Neuronal stem cell (in vitro differentiated cells): ENCODE measurements at regions not wholly inside any gene's neighbourhood (a gene's known extent, or its start where the extent isn't known, plus 50 kb on each side); places are given as distances from the start of the nearest gene placed in this dataset.
A peak's percentile ranks its signal among the peaks of the same experiment; 100 is the strongest.
"Not testable (repeated sequence)": the region's sequence is repeated elsewhere in the genome, so short reads cannot be mapped to it uniquely, and the experiment has no call there.

Experiments
- DNase-seq: peaks from one replicate; pipeline ENCODE4 v3.0.0-alpha.2; 2013; ENCODE audit warnings: low spot score
- H2AFZ ChIP-seq: one replicate; pipeline ENCODE4 v1.6.1; 2013; ENCODE audit warnings: mild to moderate bottlenecking, low read length, inconsistent platforms
- H2AK5ac ChIP-seq: 2 replicates; pipeline ENCODE4 v1.6.1; 2013; ENCODE audit warnings: low read depth, mild to moderate bottlenecking, inconsistent platforms, low read length, moderate library complexity, mixed read lengths
- H2BK120ac ChIP-seq: 2 replicates; pipeline ENCODE4 v1.6.1; 2013; ENCODE audit warnings: low read depth, mild to moderate bottlenecking, inconsistent platforms, low read length, moderate library complexity, mixed read lengths
- H2BK12ac ChIP-seq: one replicate; pipeline ENCODE4 v1.6.1; 2013; ENCODE audit warnings: low read length, inconsistent platforms
- H2BK15ac ChIP-seq: 2 replicates; pipeline ENCODE4 v1.6.1; 2013; ENCODE audit warnings: mild to moderate bottlenecking, low read length, inconsistent platforms, mixed read lengths
- H2BK5ac ChIP-seq: one replicate; pipeline ENCODE4 v1.6.1; 2013; ENCODE audit warnings: inconsistent platforms, mild to moderate bottlenecking, low read length, moderate library complexity
- H3K14ac ChIP-seq: one replicate; pipeline ENCODE4 v1.6.1; 2013; ENCODE audit warnings: low read length, inconsistent platforms
- H3K18ac ChIP-seq: 2 replicates; pipeline ENCODE4 v1.6.1; 2013; ENCODE audit warnings: low read length, inconsistent platforms
- H3K23ac ChIP-seq: 2 replicates; pipeline ENCODE4 v1.6.1; 2013; ENCODE audit warnings: low read depth, mild to moderate bottlenecking, mixed read lengths, low read length, inconsistent platforms; ENCODE audit not compliant: poor library complexity
- H3K27ac ChIP-seq: replicated peaks from 3 replicates; pipeline ENCODE4 v1.5.1; 2013; ENCODE audit warnings: low read length, inconsistent platforms
- H3K27me3 ChIP-seq, 3 experiments: 2 replicates each; pipeline ENCODE4 v1.6.1; 2013; ENCODE audit warnings: low read length in 3 of 3, mild to moderate bottlenecking in 2 of 3, inconsistent platforms in 1 of 3, low read depth in 1 of 3, mixed read lengths in 1 of 3, moderate library complexity in 1 of 3; ENCODE audit not compliant: control insufficient read depth in 3 of 3, insufficient read depth in 3 of 3
- H3K36me3 ChIP-seq, 2 donors: replicated peaks in 1 of 2; 2 replicates each; pipeline ENCODE4 v1.6.1; 2013; ENCODE audit warnings: low read length in 2 of 2; ENCODE audit not compliant: control insufficient read depth in 2 of 2, insufficient read depth in 2 of 2
- H3K4ac ChIP-seq: 2 replicates; pipeline ENCODE4 v1.6.1; 2013; ENCODE audit warnings: inconsistent platforms, mild to moderate bottlenecking, low read length, moderate library complexity
- H3K4me1 ChIP-seq, 2 donors: 1 replicate in 1 of 2; 2 replicates in 1 of 2; pipeline ENCODE4 v1.6.1; 2013; ENCODE audit warnings: low read length in 2 of 2, low read depth in 1 of 2; ENCODE audit not compliant: control insufficient read depth in 2 of 2, insufficient read depth in 1 of 2
- H3K4me2 ChIP-seq: one replicate; pipeline ENCODE4 v1.6.1; 2013; ENCODE audit warnings: mild to moderate bottlenecking, low read length, inconsistent platforms; ENCODE audit not compliant: insufficient read depth, poor library complexity, severe bottlenecking
- H3K4me3 ChIP-seq, 2 donors: 2 replicates each; pipeline ENCODE4 v1.5.1; 2013; ENCODE audit warnings: low read length in 2 of 2, mild to moderate bottlenecking in 2 of 2, inconsistent platforms in 1 of 2, moderate library complexity in 1 of 2
- H3K79me1 ChIP-seq: one replicate; pipeline ENCODE4 v1.6.1; 2013; ENCODE audit warnings: low read depth, mild to moderate bottlenecking, inconsistent platforms, low read length, moderate library complexity
- H3K9ac ChIP-seq: one replicate; pipeline ENCODE4 v1.6.1; 2013; ENCODE audit warnings: mild to moderate bottlenecking, low read depth, low read length, inconsistent platforms; ENCODE audit not compliant: poor library complexity
- H3K9me3 ChIP-seq, 2 donors: replicated peaks in 1 of 2; 2 replicates each; pipeline versions ENCODE3 to v1.6.1; 2013; ENCODE audit warnings: low read length in 2 of 2, mild to moderate bottlenecking in 2 of 2, inconsistent platforms in 1 of 2, low read depth in 1 of 2, mixed read lengths in 1 of 2, moderate library complexity in 1 of 2; ENCODE audit not compliant: control insufficient read depth in 2 of 2, insufficient read depth in 1 of 2
- H4K8ac ChIP-seq: one replicate; pipeline ENCODE4 v1.6.1; 2013; ENCODE audit warnings: low read depth, mild to moderate bottlenecking, inconsistent platforms, low read length, moderate library complexity
- H4K91ac ChIP-seq: one replicate; pipeline ENCODE4 v1.6.1; 2013; ENCODE audit warnings: low read length, low read depth, mild to moderate bottlenecking, inconsistent platforms; ENCODE audit not compliant: poor library complexity
- whole genome bisulfite sequencing, 2 donors: extraction: QIAGEN DNeasy Blood & Tissue Kit; methylation state at CpG; one replicate each; pipeline ENCODE4 v1.1.7; 2013; ENCODE audit warnings: missing lambda C conversion rate in 2 of 2, mixed read lengths in 1 of 2; ENCODE audit not compliant: insufficient read length in 2 of 2, insufficient replicate concordance in 1 of 2; ENCODE audit errors: extremely low coverage in 2 of 2; 5-methylcytosine and 5-hydroxymethylcytosine counted together

GRCh38 chr13:64704121-64704649 is 2526.0 kb downstream of the PCDH9 start:
- Histone ChIP-seq H3K27me3 (no peaks in the 10 kb centered on the region), H3K27ac (no peak overlapping the region), H3K4ac (no peak overlapping the region), H3K9ac (no peak overlapping the region), H3K18ac (no peak overlapping the region), H3K9me3 (peaks cover 0 to 2% of the 10 kb centered on the region in 2 donors), H3K79me1 (no peaks in the 10 kb centered on the region), H2BK5ac (no peak overlapping the region), H2AFZ (no peak overlapping the region), H3K36me3 (no peaks in the 10 kb centered on the region), H3K4me2 (no peak overlapping the region), H3K4me1 (peaks cover under 1 to 3% of the 10 kb centered on the region in 2 donors), H2BK120ac (no peak overlapping the region), H3K4me3 (no peak overlapping the region), H3K23ac (no peak overlapping the region), H2BK15ac (no peak overlapping the region), H4K91ac (no peak overlapping the region), H2AK5ac (no peak overlapping the region), H2BK12ac (no peak overlapping the region), H4K8ac (no peak overlapping the region), H3K14ac (no peak overlapping the region)
- no peak for DNase-seq
- WGBS, 2 donors = no CpG with 5 or more reads among the region's 6 CpGs

- DNase-seq = no peak
- Histone ChIP-seq H2BK120ac (no peak overlapping the region), H2BK5ac (no peak overlapping the region), H3K14ac (no peak overlapping the region), H2AFZ (no peak overlapping the region), H3K18ac (no peak overlapping the region), H3K79me1 (no peaks in the 10 kb centered on the region), H3K4me2 (no peak overlapping the region), H3K4me3 (no peak overlapping the region), H3K9me3 (no peaks in the 10 kb centered on the region), H3K27me3 (no peaks in the 10 kb centered on the region), H4K91ac (no peak overlapping the region), H2BK12ac (no peak overlapping the region), H2AK5ac (no peak overlapping the region), H3K36me3 (no peaks in the 10 kb centered on the region), H3K23ac (no peak overlapping the region), H4K8ac (no peak overlapping the region), H3K4me1 (no peaks in the 10 kb centered on the region), H3K4ac (no peak overlapping the region), H2BK15ac (no peak overlapping the region), H3K27ac (no peak overlapping the region), H3K9ac (no peak overlapping the region)
- WGBS, 2 donors = no CpG with 5 or more reads among the region's 2 CpGs
Observed at GRCh38 chr13:64697226-64697625, 2532.9 kb downstream of the PCDH9 start.

DNA sequence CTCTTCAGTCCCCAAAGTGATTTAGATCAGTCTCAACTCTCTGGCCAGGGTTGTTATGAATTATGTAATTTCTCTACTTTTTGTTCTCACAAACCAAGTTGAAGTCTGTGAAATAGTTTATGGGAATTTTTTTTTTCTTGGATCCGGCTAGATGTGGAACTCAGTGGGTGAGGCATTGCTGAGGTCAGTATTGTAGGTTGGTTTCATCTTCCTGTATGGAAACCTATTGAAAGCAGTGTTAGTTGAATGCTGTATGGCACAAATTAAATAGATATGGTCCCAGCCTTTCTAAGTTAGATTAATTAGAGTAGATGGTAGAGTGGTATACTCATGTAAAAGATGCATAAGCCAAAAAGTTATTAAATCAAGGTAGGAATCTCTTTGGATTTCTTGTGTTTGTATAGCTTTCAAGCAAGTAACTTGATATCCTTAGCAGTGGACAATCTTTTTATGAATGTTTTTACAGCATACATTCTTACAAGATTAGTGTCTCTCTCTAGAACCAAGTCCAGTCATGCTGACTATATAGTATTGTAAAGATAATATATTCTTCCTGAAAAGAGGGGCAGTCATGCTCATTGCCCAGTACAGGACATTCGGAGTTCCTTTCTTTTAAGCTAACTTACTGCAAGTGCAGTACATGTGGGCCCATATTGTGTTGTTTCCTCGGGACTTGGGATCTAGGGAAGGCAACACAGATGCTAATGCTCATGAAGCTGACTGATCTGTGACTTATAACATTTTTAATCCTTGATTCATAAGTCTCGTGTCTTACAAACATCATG is 2541.1 kb downstream of the PCDH9 start:
- no peak overlapping the region for H3K23ac ChIP-seq
- no peaks in the 10 kb centered on the region for H3K9me3 ChIP-seq
- no peak overlapping the region for H3K4me2 ChIP-seq
- no peak overlapping the region for H3K27ac ChIP-seq
- peak overlapping the region; percentile 51 for H2AFZ ChIP-seq
- H2BK120ac ChIP-seq = no peak overlapping the region
- H3K4me3 ChIP-seq = no peak overlapping the region
- DNase-seq = no peak
- H3K4ac ChIP-seq = no peak overlapping the region
- H3K9ac ChIP-seq = no peak overlapping the region
- no peak overlapping the region for H3K18ac ChIP-seq
- no CpG with 5 or more reads among the region's 4 CpGs for WGBS, 2 donors
- no peak overlapping the region for H4K8ac ChIP-seq
- H2BK15ac ChIP-seq = no peak overlapping the region
- H2AK5ac ChIP-seq = no peak overlapping the region
- H3K27me3 ChIP-seq = no peaks in the 10 kb centered on the region
- H2BK12ac ChIP-seq = no peak overlapping the region
- H3K4me1 ChIP-seq = peaks cover 0 to 5% of the 10 kb centered on the region in 2 donors
- no peak overlapping the region for H2BK5ac ChIP-seq
- no peak overlapping the region for H4K91ac ChIP-seq
- H3K79me1 ChIP-seq = no peaks in the 10 kb centered on the region
- H3K14ac ChIP-seq = no peak overlapping the region
- H3K36me3 ChIP-seq = no peaks in the 10 kb centered on the region

DNA sequence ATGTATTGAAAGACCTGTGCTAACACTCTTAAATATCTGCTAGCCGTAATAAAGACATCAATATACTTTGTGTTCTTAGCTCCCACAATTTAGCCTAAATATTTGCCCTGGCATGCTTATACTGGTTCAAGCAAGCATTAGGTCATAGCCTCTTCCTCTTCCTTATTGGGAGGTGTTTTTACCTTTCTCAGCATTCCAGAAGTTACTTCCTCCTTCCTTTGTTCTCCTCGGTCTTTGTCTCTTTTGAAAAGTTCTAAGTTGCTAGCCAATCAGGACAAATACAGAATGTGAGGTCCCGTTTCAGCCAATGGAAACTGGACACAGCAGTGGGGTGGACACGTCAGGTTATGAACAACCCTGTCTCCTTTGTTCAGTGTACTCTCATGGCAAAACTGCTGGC is 2543.6 kb downstream of the PCDH9 start:
- WGBS, 2 donors = no CpG with 5 or more reads among the region's 4 CpGs
- not testable (repeated sequence) for H2BK5ac ChIP-seq, H3K14ac ChIP-seq, H2BK120ac ChIP-seq, H2BK12ac ChIP-seq, H3K18ac ChIP-seq, H2AFZ ChIP-seq, H3K79me1 ChIP-seq, H3K4ac ChIP-seq, H3K27me3 ChIP-seq, H3K9me3 ChIP-seq, H3K4me1 ChIP-seq, H3K4me3 ChIP-seq, H2BK15ac ChIP-seq, H4K91ac ChIP-seq, H4K8ac ChIP-seq, H3K36me3 ChIP-seq, H2AK5ac ChIP-seq, H3K27ac ChIP-seq, H3K9ac ChIP-seq, DNase-seq, H3K4me2 ChIP-seq, H3K23ac ChIP-seq
